ENCODE measurements at regions not wholly inside any gene's neighbourhood (a gene's known extent, or its start where the extent isn't known, plus 50 kb on each side); places are given as distances from the start of the nearest gene placed in this dataset.

DNA sequence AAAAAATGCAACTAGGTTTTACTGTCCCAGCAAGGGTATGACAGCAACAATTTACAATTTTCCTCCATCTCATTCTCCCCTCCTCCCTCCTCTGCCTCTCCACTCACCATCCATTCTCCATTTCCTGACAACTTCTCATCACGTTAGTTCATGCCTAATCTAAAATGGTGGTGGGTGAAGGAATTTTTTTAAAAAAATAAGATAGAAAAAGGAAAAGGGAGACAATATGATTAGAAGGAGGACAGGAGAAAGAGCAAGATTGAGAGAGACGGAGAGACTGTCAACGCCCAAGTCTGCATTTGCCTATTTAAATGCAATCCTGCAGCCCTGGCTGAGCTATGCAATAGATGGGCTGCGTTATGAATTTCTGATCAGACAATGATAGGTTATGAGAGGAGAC lies 380.7 kb upstream of the PSMD7 start:
- Histone ChIP-seq H3K9me2 (replicated peaks; ENCODE audit: low read length) (no peaks in the 10 kb centered on the region), H3K4me2 (ENCODE audit: low read length) (no peak overlapping the region), H3F3A (ENCODE audit: low read length, unreplicated experiment) (no peaks in the 10 kb centered on the region), H3K79me2 (ENCODE audit: low read length) (no peaks in the 10 kb centered on the region), H3K9ac (ENCODE audit: low read length) (no peak overlapping the region), H3K27me3 (ENCODE audit: low read length) (peaks cover 34% of the 10 kb centered on the region), H3K27ac (ENCODE audit: low read length) (no peak overlapping the region), H3K4me3 (ENCODE audit: low read length) (no peak overlapping the region), H4K20me1 (ENCODE audit: low read length) (no peaks in the 10 kb centered on the region), H2AFZ (ENCODE audit: low read length) (no peak overlapping the region), H3K9me3 (ENCODE audit: low read length) (no peaks in the 10 kb centered on the region), H3K4me1 (ENCODE audit: insufficient read depth, low read length) (no peaks in the 10 kb centered on the region), H3K36me3 (ENCODE audit: low read depth, low read length) (no peaks in the 10 kb centered on the region)
- TF ChIP-seq, protein P1, sequence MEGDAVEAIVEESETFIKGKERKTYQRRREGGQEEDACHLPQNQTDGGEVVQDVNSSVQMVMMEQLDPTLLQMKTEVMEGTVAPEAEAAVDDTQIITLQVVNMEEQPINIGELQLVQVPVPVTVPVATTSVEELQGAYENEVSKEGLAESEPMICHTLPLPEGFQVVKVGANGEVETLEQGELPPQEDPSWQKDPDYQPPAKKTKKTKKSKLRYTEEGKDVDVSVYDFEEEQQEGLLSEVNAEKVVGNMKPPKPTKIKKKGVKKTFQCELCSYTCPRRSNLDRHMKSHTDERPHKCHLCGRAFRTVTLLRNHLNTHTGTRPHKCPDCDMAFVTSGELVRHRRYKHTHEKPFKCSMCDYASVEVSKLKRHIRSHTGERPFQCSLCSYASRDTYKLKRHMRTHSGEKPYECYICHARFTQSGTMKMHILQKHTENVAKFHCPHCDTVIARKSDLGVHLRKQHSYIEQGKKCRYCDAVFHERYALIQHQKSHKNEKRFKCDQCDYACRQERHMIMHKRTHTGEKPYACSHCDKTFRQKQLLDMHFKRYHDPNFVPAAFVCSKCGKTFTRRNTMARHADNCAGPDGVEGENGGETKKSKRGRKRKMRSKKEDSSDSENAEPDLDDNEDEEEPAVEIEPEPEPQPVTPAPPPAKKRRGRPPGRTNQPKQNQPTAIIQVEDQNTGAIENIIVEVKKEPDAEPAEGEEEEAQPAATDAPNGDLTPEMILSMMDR (conservative IDR thresholded peaks at IDR 0.05; ENCODE audit: low read depth, low read length) = no peak
- TF ChIP-seq EZH2 (IDR thresholded peaks at IDR 0.05; ENCODE audit: low read length, unreplicated experiment) (no peak), EZH2phosphoT487 (IDR thresholded peaks at IDR 0.05; ENCODE audit: borderline replicate concordance, low read length) (no peak)
- intact Hi-C loops (cut with micrococcal nuclease) = no loop called here
- ChIA-PET POLR2A (ENCODE audit: unreplicated experiment) (no interaction called here), CTCF (no interaction called here)
- no peak for ATAC-seq
- no TSS peak for BruUV-seq (replicated peaks)
- DNase-seq = no peak

DNA sequence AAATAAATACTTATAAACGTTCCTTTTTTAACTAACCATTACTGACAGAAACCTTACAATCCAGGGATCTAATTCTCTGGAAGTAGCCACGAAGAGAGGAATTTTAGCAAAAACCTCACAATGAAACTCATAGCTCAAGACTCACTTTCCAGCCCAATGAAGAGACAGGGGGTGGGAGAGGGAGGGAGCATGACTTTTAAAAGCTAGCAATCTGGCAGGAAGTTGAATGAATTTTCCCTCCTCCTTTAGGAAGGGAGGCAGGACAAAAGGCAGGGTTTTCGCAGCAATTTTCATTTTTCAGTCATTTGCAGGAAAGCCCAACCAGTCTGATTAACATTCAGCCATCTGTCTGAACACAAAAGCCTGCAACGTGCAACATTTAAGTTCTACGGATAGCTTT lies 381.5 kb upstream of the PSMD7 start:
- Histone ChIP-seq H3K27me3 (ENCODE audit: low read length) (peaks cover 34% of the 10 kb centered on the region), H3K4me2 (ENCODE audit: low read length) (no peak overlapping the region), H3K27ac (ENCODE audit: low read length) (no peak overlapping the region), H3K4me3 (ENCODE audit: low read length) (no peak overlapping the region), H2AFZ (ENCODE audit: low read length) (no peak overlapping the region), H3K79me2 (ENCODE audit: low read length) (no peaks in the 10 kb centered on the region), H3K4me1 (ENCODE audit: insufficient read depth, low read length) (no peaks in the 10 kb centered on the region), H3K9me3 (ENCODE audit: low read length) (no peaks in the 10 kb centered on the region), H4K20me1 (ENCODE audit: low read length) (no peaks in the 10 kb centered on the region), H3K9me2 (replicated peaks; ENCODE audit: low read length) (no peaks in the 10 kb centered on the region), H3F3A (ENCODE audit: low read length, unreplicated experiment) (no peaks in the 10 kb centered on the region), H3K9ac (ENCODE audit: low read length) (no peak overlapping the region), H3K36me3 (ENCODE audit: low read depth, low read length) (no peaks in the 10 kb centered on the region)
- DNase-seq (no peak), ATAC-seq (no peak)
- TF ChIP-seq, protein P1 (conservative IDR thresholded peaks at IDR 0.05; ENCODE audit: low read depth, low read length) = no peak
- no peak for TF ChIP-seq EZH2phosphoT487 (IDR thresholded peaks at IDR 0.05; ENCODE audit: borderline replicate concordance, low read length)
- TF ChIP-seq EZH2 (IDR thresholded peaks at IDR 0.05; ENCODE audit: low read length, unreplicated experiment) = no peak
- no TSS peak for BruUV-seq (replicated peaks)
- ChIA-PET CTCF (no interaction called here), POLR2A (ENCODE audit: unreplicated experiment) (interaction anchor here (0.6 kb wide), 1 partner anchor 1216 kb away, joined by 6 read pairs; no protein-coding TSS in a partner anchor)
- intact Hi-C loops (cut with micrococcal nuclease) = no loop called here

DNA sequence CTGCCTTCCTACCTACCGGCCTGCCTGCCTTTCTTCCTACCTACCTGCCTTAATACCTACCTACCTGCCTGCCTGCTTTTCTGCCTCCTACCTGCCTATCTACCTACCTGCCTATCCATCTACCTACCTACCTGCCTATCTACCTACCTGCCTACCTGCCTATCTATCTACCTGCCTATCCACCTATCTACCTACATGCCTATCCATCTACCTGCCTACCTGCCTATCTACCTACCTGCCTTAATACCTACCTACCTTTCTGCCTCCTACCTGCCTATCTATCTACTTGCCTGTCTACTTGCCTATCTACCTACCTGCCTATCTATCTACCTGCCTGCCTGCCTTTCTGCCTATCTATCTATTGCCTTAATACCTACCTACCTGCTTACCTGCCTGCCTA lies 383.8 kb upstream of the PSMD7 start:
- no peaks in the 10 kb centered on the region for H3K9me2 ChIP-seq (replicated peaks; ENCODE audit: low read length)
- intact Hi-C loops (cut with micrococcal nuclease) = no loop called here
- no peaks in the 10 kb centered on the region for H3K4me1 ChIP-seq (ENCODE audit: insufficient read depth, low read length)
- H3K36me3 ChIP-seq (ENCODE audit: low read depth, low read length) = no peaks in the 10 kb centered on the region
- H2AFZ ChIP-seq (ENCODE audit: low read length) = no peak overlapping the region
- TF ChIP-seq EZH2phosphoT487 (IDR thresholded peaks at IDR 0.05; ENCODE audit: borderline replicate concordance, low read length) = no peak
- TF ChIP-seq, protein P1 (conservative IDR thresholded peaks at IDR 0.05; ENCODE audit: low read depth, low read length) = no peak
- TF ChIP-seq EZH2 (IDR thresholded peaks at IDR 0.05; ENCODE audit: low read length, unreplicated experiment) = no peak
- no peaks in the 10 kb centered on the region for H4K20me1 ChIP-seq (ENCODE audit: low read length)
- no peaks in the 10 kb centered on the region for H3K79me2 ChIP-seq (ENCODE audit: low read length)
- no peak for DNase-seq
- no peak for ATAC-seq
- no TSS peak for BruUV-seq (replicated peaks)
- H3F3A ChIP-seq (ENCODE audit: low read length, unreplicated experiment) = no peaks in the 10 kb centered on the region
- no peaks in the 10 kb centered on the region for H3K9me3 ChIP-seq (ENCODE audit: low read length)
- H3K27ac ChIP-seq (ENCODE audit: low read length) = no peak overlapping the region
- H3K4me2 ChIP-seq (ENCODE audit: low read length) = no peak overlapping the region
- ChIA-PET CTCF (no interaction called here), POLR2A (ENCODE audit: unreplicated experiment) (no interaction called here)
- no peak overlapping the region for H3K4me3 ChIP-seq (ENCODE audit: low read length)
- H3K27me3 ChIP-seq (ENCODE audit: low read length) = peaks cover 27% of the 10 kb centered on the region
- no peak overlapping the region for H3K9ac ChIP-seq (ENCODE audit: low read length)

All from PC-3 (cell line).